ENCODE measurements at regions not wholly inside any gene's neighbourhood (a gene's known extent, or its start where the extent isn't known, plus 50 kb on each side); places are given as distances from the start of the nearest gene placed in this dataset.

- intact Hi-C loops (cut with DNase I) = no loop called here
- no peak for DNase-seq (ENCODE audit: low spot score)
Observed at GRCh38 chr16:79808731-79809130, 208.2 kb upstream of the MAF start.

- DNase-seq (ENCODE audit: low spot score) = no peak
- intact Hi-C loops (cut with DNase I) = no loop called here
Observed at GRCh38 chr16:79806757-79807156, 206.2 kb upstream of the MAF start.

- no peak for DNase-seq (ENCODE audit: low spot score)
- intact Hi-C loops (cut with DNase I) = no loop called here
Observed at GRCh38 chr16:79805621-79806020, 205.1 kb upstream of the MAF start.

GRCh38 chr16:79801646-79802045 is 201.1 kb upstream of the MAF start:
- intact Hi-C loops (cut with DNase I) = no loop called here

GRCh38 chr16:79800016-79800608 is 199.6 kb upstream of the MAF start:
- no peak for DNase-seq (ENCODE audit: low spot score)
- intact Hi-C loops (cut with DNase I) = no loop called here

More at GRCh38 chr16:79801646-79802045, 201.1 kb upstream of the MAF start:
- no peak for DNase-seq (ENCODE audit: low spot score)

GRCh38 chr16:79798416-79799053 is 198.0 kb upstream of the MAF start:
- intact Hi-C loops (cut with DNase I) = no loop called here
- DNase-seq (ENCODE audit: low spot score) = no peak

GRCh38 chr16:79797486-79797885 is 196.9 kb upstream of the MAF start:
- intact Hi-C loops (cut with DNase I) = no loop called here
- no peak for DNase-seq (ENCODE audit: low spot score)

- no peak for DNase-seq (ENCODE audit: low spot score)
- intact Hi-C loops (cut with DNase I) = no loop called here
Observed at GRCh38 chr16:79795556-79795955, 195.0 kb upstream of the MAF start.

GRCh38 chr16:79794941-79795340 is 194.4 kb upstream of the MAF start:
- intact Hi-C loops (cut with DNase I) = no loop called here
- no peak for DNase-seq (ENCODE audit: low spot score)

GRCh38 chr16:79792664-79793351 is 192.3 kb upstream of the MAF start:
- intact Hi-C loops (cut with DNase I) = no loop called here
- no peak for DNase-seq (ENCODE audit: low spot score)

GRCh38 chr16:79792076-79792475 is 191.5 kb upstream of the MAF start:
- intact Hi-C loops (cut with DNase I) = no loop called here
- no peak for DNase-seq (ENCODE audit: low spot score)

GRCh38 chr16:79790854-79791253 is 190.3 kb upstream of the MAF start:
- intact Hi-C loops (cut with DNase I) = no loop called here
- no peak for DNase-seq (ENCODE audit: low spot score)

GRCh38 chr16:79788949-79789348 is 188.4 kb upstream of the MAF start:
- intact Hi-C loops (cut with DNase I) = no loop called here
- no peak for DNase-seq (ENCODE audit: low spot score)

- intact Hi-C loops (cut with DNase I) = no loop called here
- DNase-seq (ENCODE audit: low spot score) = no peak
Observed at GRCh38 chr16:79786389-79786788, 185.9 kb upstream of the MAF start.

GRCh38 chr16:79784007-79784406 is 183.5 kb upstream of the MAF start:
- DNase-seq (ENCODE audit: low spot score) = no peak
- intact Hi-C loops (cut with DNase I) = no loop called here

- DNase-seq (ENCODE audit: low spot score) = no peak
- intact Hi-C loops (cut with DNase I) = no loop called here
Observed at GRCh38 chr16:79777679-79778078, 177.1 kb upstream of the MAF start.

- DNase-seq (ENCODE audit: low spot score) = no peak
- intact Hi-C loops (cut with DNase I) = no loop called here
Observed at GRCh38 chr16:79776243-79776847, 175.8 kb upstream of the MAF start.

- intact Hi-C loops (cut with DNase I) = no loop called here
- DNase-seq (ENCODE audit: low spot score) = no peak
Observed at GRCh38 chr16:79772784-79773183, 172.2 kb upstream of the MAF start.

- intact Hi-C loops (cut with DNase I) = no loop called here
- DNase-seq (ENCODE audit: low spot score) = no peak
Observed at GRCh38 chr16:79772048-79772447, 171.5 kb upstream of the MAF start.

GRCh38 chr16:79770244-79771064 is 169.9 kb upstream of the MAF start:
- peak; percentile 93 for DNase-seq (ENCODE audit: low spot score)
- intact Hi-C loops (cut with DNase I) = no loop called here

Data from cardiac septum (tissue), 1 donor.